ENCODE measurements at regions not wholly inside any gene's neighbourhood (a gene's known extent, or its start where the extent isn't known, plus 50 kb on each side); places are given as distances from the start of the nearest gene placed in this dataset.
"Not testable (repeated sequence)": the region's sequence is repeated elsewhere in the genome, so short reads cannot be mapped to it uniquely, and the experiment has no call there.

- DNase-seq (ENCODE audit: extremely low read depth in 1 of 11, low read depth in 9 of 11, low spot score in 4 of 11): not testable (repeated sequence)
Measured at GRCh38 chr20:30975859-30976258, 281.6 kb upstream of the DEFB115 start.

- DNase-seq (ENCODE audit: extremely low read depth in 1 of 11, low read depth in 9 of 11, low spot score in 4 of 11): no peak
Measured at GRCh38 chr20:30985386-30985785, 272.1 kb upstream of the DEFB115 start.
